Activated CD8-positive, alpha-beta memory T cell treated with anti-CD3 and anti-CD28 coated beads, Interleukin-2, amount 50 U/mL, for 4 hours (primary cell): ENCODE measurements at regions not wholly inside any gene's neighbourhood (a gene's known extent, or its start where the extent isn't known, plus 50 kb on each side); places are given as distances from the start of the nearest gene placed in this dataset.
"Not testable (repeated sequence)": the region's sequence is repeated elsewhere in the genome, so short reads cannot be mapped to it uniquely, and the experiment has no call there.

Experiments
- DNase-seq: peaks from one replicate; pipeline ENCODE4 v3.0.0-alpha.2; 2020

- no peak for DNase-seq
Observed at GRCh38 chr5:117359895-117360294, 785.3 kb upstream of the SEMA6A start.

GRCh38 chr5:117357886-117358285 is 783.3 kb upstream of the SEMA6A start:
- no peak for DNase-seq

GRCh38 chr5:117347280-117347679 is 772.7 kb upstream of the SEMA6A start:
- DNase-seq: no peak

GRCh38 chr5:117343726-117344125 is 769.1 kb upstream of the SEMA6A start:
- not testable (repeated sequence) for DNase-seq

GRCh38 chr5:117337064-117337749 is 762.6 kb upstream of the SEMA6A start:
- DNase-seq: no peak

- DNase-seq: no peak
Observed at GRCh38 chr5:117336208-117336607, 761.6 kb upstream of the SEMA6A start.

- DNase-seq: no peak
Observed at GRCh38 chr5:117333011-117333410, 758.4 kb upstream of the SEMA6A start.

GRCh38 chr5:117332341-117332740 is 757.7 kb upstream of the SEMA6A start:
- DNase-seq: no peak

GRCh38 chr5:117327511-117327910 is 752.9 kb upstream of the SEMA6A start:
- no peak for DNase-seq

GRCh38 chr5:117326997-117327396 is 752.4 kb upstream of the SEMA6A start:
- no peak for DNase-seq

- DNase-seq: no peak
Observed at GRCh38 chr5:117318528-117318927, 743.9 kb upstream of the SEMA6A start.

- no peak for DNase-seq
Observed at GRCh38 chr5:117315170-117315569, 740.5 kb upstream of the SEMA6A start.

GRCh38 chr5:117304512-117305107 is 730.0 kb upstream of the SEMA6A start:
- not testable (repeated sequence) for DNase-seq

GRCh38 chr5:117302949-117303348 is 728.3 kb upstream of the SEMA6A start:
- DNase-seq: no peak

GRCh38 chr5:117302473-117302872 is 727.9 kb upstream of the SEMA6A start:
- DNase-seq: no peak

- DNase-seq: no peak
Observed at GRCh38 chr5:117299936-117300328, 725.3 kb upstream of the SEMA6A start.

GRCh38 chr5:117299224-117299935 is 724.8 kb upstream of the SEMA6A start:
- no peak for DNase-seq

- no peak for DNase-seq
Observed at GRCh38 chr5:117296872-117297271, 722.2 kb upstream of the SEMA6A start.

GRCh38 chr5:117295941-117296340 is 721.3 kb upstream of the SEMA6A start:
- DNase-seq: no peak

GRCh38 chr5:117286813-117287212 is 712.2 kb upstream of the SEMA6A start:
- DNase-seq: no peak

- no peak for DNase-seq
Observed at GRCh38 chr5:117271656-117272055, 697.0 kb upstream of the SEMA6A start.

- no peak for DNase-seq
Observed at GRCh38 chr5:117266280-117266679, 691.7 kb upstream of the SEMA6A start.

GRCh38 chr5:117263231-117263630 is 688.6 kb upstream of the SEMA6A start:
- no peak for DNase-seq

GRCh38 chr5:117262572-117263131 is 688.0 kb upstream of the SEMA6A start:
- no peak for DNase-seq
